ENCODE measurements at regions not wholly inside any gene's neighbourhood (a gene's known extent, or its start where the extent isn't known, plus 50 kb on each side); places are given as distances from the start of the nearest gene placed in this dataset.

- intact Hi-C loops (cut with micrococcal nuclease) = no loop called here
- H3K27ac ChIP-seq (ENCODE audit: insufficient read depth, low read depth, low read length) = no peak overlapping the region
- H3K4me3 ChIP-seq (replicated peaks in 1 of 3; ENCODE audit: insufficient read depth in 1 of 3, low read depth in 1 of 3, low read length in 3 of 3) = no peak overlapping the region
- DNase-seq (ENCODE audit: low read depth, low spot score) = no peak
- H3K79me2 ChIP-seq (ENCODE audit: control insufficient read depth, insufficient read depth, low read length) = no peaks in the 10 kb centered on the region
- no peaks in the 10 kb centered on the region for H4K20me1 ChIP-seq (replicated peaks; ENCODE audit: control insufficient read depth, extremely low read depth, insufficient read depth, low read length)
- no peak overlapping the region for H3K9ac ChIP-seq (replicated peaks; ENCODE audit: extremely low read depth, insufficient read depth, low read length)
- ChIA-PET CTCF (interaction anchor here (1.4 kb wide), 1 partner anchor 360 kb away, joined by 3 read pairs; no protein-coding TSS in a partner anchor), POLR2A (no interaction called here)
- no peaks in the 10 kb centered on the region for H3K27me3 ChIP-seq (ENCODE audit: control insufficient read depth in 2 of 2, insufficient read depth in 2 of 2, low read length in 2 of 2)
- no peaks in the 10 kb centered on the region for H3K4me1 ChIP-seq (ENCODE audit: control insufficient read depth, extremely low read depth, insufficient read depth, low read length)
- FAIRE-seq = no peak
- H3K4me2 ChIP-seq (ENCODE audit: insufficient read depth, low read length) = no peak overlapping the region
- H3K36me3 ChIP-seq (ENCODE audit: control insufficient read depth in 2 of 2, extremely low read depth in 1 of 2, insufficient read depth in 2 of 2, low read length in 2 of 2) = no peaks in the 10 kb centered on the region
- dilution Hi-C loops (cut with MboI; ENCODE audit: extremely low pct_ligation_motif_present, low sequenced_read_pairs) = no loop called here
- H2AFZ ChIP-seq (ENCODE audit: low read depth, low read length) = no peak overlapping the region
- no peaks in the 10 kb centered on the region for H3K9me3 ChIP-seq (replicated peaks; ENCODE audit: control insufficient read depth, insufficient read depth, low read length)
- no peak for TF ChIP-seq CTCF (IDR thresholded peaks at IDR 0.05; ENCODE audit: extremely low read depth in 1 of 2, insufficient read depth in 1 of 2, low read depth in 1 of 2, low read length in 2 of 2)
- TF ChIP-seq JUN (IDR thresholded peaks at IDR 0.05; ENCODE audit: borderline replicate concordance, insufficient read depth, insufficient read length, low read depth) = no peak
- TF ChIP-seq MYC (IDR thresholded peaks at IDR 0.05; ENCODE audit: low read depth, low read length) = no peak
- TF ChIP-seq POLR2AphosphoS5 (IDR thresholded peaks at IDR 0.05; ENCODE audit: insufficient read depth, low read depth, low read length) = no peak
- TF ChIP-seq MAX (IDR thresholded peaks at IDR 0.05; ENCODE audit: insufficient read depth, insufficient read length) = no peak
- no peak for TF ChIP-seq EZH2 (IDR thresholded peaks at IDR 0.05; ENCODE audit: borderline replicate concordance, low read depth, low read length, severe bottlenecking)
- TF ChIP-seq POLR2A (IDR thresholded peaks at IDR 0.05; ENCODE audit: low read depth, low read length) = no peak
- no peak for TF ChIP-seq GATA2 (IDR thresholded peaks at IDR 0.05; ENCODE audit: insufficient read depth, insufficient read length, low read depth, low read length)
- no peak for TF ChIP-seq FOS (IDR thresholded peaks at IDR 0.05; ENCODE audit: borderline replicate concordance, insufficient read depth, low read length)
- BruUV-seq (replicated peaks) = no TSS peak
- no peaks in the 10 kb centered on the region for H3K9me1 ChIP-seq (replicated peaks; ENCODE audit: control insufficient read depth, extremely low read depth, insufficient read depth, low read length)
Observed at GRCh38 chr7:426510-426909, 93.1 kb downstream of the PDGFA start.

All from endothelial cell of umbilical vein (primary cell).